Fibroblast of pulmonary artery (primary cell): ENCODE measurements at regions not wholly inside any gene's neighbourhood (a gene's known extent, or its start where the extent isn't known, plus 50 kb on each side); places are given as distances from the start of the nearest gene placed in this dataset.

Experiments used
- DNase-seq: peaks from one replicate; pipeline ENCODE4 v3.0.0-alpha.2; 2010; ENCODE audit warnings: low read depth
- H3K4me3 ChIP-seq: replicated peaks from 2 replicates; pipeline ENCODE4 v1.5.1; 2011; ENCODE audit warnings: low read depth, mild to moderate bottlenecking, control low read depth, low read length, moderate library complexity
- CTCF ChIP-seq: IDR thresholded peaks from 2 replicates; pipeline ENCODE4 v1.5.1; 2011; ENCODE audit warnings: mild to moderate bottlenecking, control low read depth, low read length, inconsistent platforms; ENCODE audit errors: missing control alignments

GRCh38 chr3:102194760-102195159 is 240.1 kb upstream of the ZPLD1 start:
- no peak overlapping the region for H3K4me3 ChIP-seq
- DNase-seq = no peak
- no peak for TF ChIP-seq CTCF

- no peak for DNase-seq
- no peak for TF ChIP-seq CTCF
- no peak overlapping the region for H3K4me3 ChIP-seq
Observed at GRCh38 chr3:102195198-102195948, 239.4 kb upstream of the ZPLD1 start.

- H3K4me3 ChIP-seq = no peak overlapping the region
- DNase-seq = peak; percentile 18
- no peak for TF ChIP-seq CTCF
Observed at GRCh38 chr3:102200126-102200525, 234.7 kb upstream of the ZPLD1 start.

- TF ChIP-seq CTCF = no peak
- DNase-seq = no peak
Observed at GRCh38 chr3:102200560-102200959, 234.3 kb upstream of the ZPLD1 start.

GRCh38 chr3:102205647-102206046 is 229.2 kb upstream of the ZPLD1 start:
- H3K4me3 ChIP-seq = no peak overlapping the region
- DNase-seq = no peak
- no peak for TF ChIP-seq CTCF

More at GRCh38 chr3:102200560-102200959, 234.3 kb upstream of the ZPLD1 start:
- no peak overlapping the region for H3K4me3 ChIP-seq

- DNase-seq = peak; percentile 79
- no peak overlapping the region for H3K4me3 ChIP-seq
- TF ChIP-seq CTCF = no peak
Observed at GRCh38 chr3:102206511-102207031, 228.2 kb upstream of the ZPLD1 start.

GRCh38 chr3:102207151-102207571 is 227.7 kb upstream of the ZPLD1 start:
- TF ChIP-seq CTCF = no peak
- DNase-seq = no peak
- no peak overlapping the region for H3K4me3 ChIP-seq
